DMS 273 (cell line): ENCODE measurements at regions not wholly inside any gene's neighbourhood (a gene's known extent, or its start where the extent isn't known, plus 50 kb on each side); places are given as distances from the start of the nearest gene placed in this dataset.

ENCODE experiments used
- DNase-seq: peaks from one replicate; lab custom pipeline; 2025; ENCODE audit not compliant: unreplicated experiment; lab: John Stamatoyannopoulos, UW

GRCh38 chr9:75609401-75609800 lies 281.1 kb upstream of the PCSK5 start:
- no peak for DNase-seq

DNA sequence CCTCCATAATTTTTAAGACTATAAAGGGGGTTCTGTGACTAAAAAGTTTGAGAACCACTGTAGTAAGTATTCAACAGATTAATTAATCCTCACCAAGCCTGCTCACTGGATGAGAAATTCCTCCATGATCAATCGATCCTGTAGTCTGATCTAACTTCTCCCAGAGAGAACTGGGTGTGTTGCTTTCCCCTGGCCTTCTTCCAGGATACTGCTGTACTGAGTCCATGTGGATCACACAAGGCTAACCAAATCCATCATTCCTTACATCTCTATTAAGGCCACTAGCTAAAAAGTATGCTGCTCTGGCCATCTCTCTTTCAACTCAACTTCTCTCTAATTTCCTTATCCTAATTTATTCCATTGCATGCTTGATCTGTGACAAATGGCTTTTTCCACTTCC lies 280.2 kb upstream of the PCSK5 start:
- DNase-seq: no peak

DNA sequence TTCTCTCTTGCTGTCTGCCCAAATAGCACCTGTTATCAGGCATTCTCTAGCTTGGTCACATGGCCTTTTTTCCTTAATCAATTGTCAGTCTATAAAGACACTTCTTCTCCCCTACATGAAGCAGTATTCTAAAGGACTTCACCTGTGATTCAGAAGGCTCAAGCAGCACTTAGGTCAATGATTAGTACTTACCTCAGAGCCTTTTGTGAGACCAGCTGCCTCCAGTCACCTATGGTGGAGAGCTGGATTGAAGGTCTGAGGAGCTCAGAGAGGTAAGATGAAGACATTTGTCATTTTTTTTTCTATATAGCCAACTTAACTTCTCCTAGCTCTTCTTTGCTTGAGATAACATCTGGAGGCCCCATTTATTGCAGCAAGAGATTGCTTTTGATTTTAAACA lies 278.3 kb upstream of the PCSK5 start:
- DNase-seq: no peak

GRCh38 chr9:75612754-75613153 lies 277.7 kb upstream of the PCSK5 start:
- DNase-seq: no peak

DNA sequence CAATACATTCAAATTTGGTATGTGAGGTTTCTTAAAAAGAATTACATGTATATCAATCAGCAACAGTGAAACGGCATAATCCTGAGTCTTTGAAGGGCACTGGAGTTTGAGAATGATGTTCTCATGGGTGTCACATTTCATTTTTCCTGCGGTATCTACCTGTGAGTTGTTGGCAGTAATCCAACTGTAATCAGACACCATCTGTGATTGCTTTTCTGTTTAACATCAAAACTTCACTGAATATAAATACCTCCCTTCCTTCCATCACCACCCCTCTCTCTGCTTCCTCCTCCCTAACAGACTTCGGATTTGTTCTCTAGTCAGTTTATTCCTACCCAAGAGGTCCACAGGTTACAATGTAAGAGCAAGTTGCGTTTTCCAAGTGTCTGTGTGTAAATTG lies 275.2 kb upstream of the PCSK5 start:
- DNase-seq: no peak

GRCh38 chr9:75616052-75616451 lies 274.4 kb upstream of the PCSK5 start:
- DNase-seq: no peak

DNA sequence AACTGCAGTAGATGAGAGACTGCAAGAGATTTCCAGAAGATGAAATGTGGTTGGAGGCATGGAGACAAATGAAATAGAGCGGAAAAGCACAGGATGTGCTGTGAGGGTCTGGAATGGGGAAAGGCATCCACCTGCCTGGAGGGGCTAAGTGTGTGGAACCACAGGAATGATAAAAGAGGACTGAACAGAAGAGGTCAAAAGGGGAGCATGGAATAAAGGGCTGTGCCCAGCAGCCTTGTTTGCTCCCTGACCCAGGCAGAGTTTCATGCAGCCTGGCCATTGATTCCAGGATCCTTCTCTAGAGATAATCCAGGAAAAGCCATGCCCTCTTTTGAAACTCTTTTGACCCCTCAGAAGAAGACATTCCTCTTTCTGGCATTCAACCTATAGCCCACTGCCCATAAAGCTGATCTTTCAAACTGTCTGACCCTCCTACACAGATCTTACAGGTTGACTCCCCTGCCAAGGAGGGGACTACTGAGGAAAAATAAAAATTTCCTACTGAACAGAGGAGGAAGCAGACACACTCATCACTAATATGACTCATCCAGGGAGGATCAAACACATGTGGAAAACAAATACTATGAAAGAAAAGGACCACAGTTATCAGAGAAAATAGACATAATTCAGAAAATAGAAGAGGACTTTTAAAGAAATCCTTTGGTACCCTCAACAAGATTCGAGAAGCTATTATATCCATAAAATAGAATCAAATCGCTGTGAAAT lies 273.5 kb upstream of the PCSK5 start:
- no peak for DNase-seq

DNA sequence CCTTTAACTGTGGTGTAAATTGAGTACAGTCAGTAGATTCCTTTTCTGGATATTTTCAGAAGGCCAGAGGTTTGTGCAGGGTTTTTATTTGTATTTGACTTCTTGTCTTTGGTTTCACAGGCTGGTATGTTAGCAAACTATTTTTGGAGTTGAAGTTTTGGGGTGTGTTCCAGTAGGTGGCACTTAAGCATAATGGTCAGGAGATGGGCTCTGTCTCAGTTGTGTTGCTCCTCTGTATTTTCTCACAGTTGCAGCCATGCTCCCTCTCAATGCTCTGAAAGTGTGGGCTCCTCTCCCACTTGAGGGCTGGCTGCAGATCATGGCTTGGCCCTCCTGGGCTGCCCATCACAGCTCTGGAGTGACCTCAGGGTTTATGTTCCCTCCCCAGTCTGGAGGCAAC lies 267.0 kb upstream of the PCSK5 start:
- no peak for DNase-seq

DNA sequence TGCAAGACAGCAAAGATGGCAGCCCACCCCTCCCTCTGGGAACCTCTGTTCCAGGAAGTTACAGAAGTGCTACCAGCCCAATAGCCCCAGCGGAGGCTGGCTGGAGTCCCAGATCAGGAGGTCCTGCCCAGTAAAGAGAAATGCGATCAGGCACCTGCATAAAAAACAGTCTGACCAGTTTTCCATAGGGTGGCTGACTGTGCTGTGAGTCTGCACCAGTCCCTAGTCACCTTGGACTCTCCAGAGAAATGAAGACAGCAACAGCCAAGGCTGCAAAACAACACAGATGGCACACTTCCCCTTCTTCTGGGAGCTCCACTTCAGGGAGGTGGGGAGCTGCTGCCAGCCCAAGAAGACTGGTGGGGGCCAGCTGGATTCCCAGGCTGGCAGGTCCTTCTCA lies 265.5 kb upstream of the PCSK5 start:
- no peak for DNase-seq

DNA sequence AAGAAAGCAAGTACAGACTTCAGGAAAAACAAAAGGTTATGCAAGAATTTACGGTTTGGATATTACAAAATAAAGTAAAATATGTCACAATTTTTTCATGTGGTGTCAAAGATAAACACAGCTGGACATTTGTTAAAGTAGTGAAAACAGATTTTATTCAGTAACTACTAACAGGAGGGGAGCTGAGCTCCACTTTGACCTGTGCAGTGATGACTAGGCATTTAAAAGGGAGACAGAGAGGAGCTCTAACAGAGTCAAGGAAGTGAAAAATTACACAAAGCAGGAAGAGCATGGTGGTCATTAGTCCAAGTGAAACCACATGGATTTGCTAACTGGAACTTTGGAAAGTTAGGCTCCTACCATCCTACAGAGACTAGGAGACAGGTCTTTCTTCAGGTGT lies 263.6 kb upstream of the PCSK5 start:
- DNase-seq: no peak

DNA sequence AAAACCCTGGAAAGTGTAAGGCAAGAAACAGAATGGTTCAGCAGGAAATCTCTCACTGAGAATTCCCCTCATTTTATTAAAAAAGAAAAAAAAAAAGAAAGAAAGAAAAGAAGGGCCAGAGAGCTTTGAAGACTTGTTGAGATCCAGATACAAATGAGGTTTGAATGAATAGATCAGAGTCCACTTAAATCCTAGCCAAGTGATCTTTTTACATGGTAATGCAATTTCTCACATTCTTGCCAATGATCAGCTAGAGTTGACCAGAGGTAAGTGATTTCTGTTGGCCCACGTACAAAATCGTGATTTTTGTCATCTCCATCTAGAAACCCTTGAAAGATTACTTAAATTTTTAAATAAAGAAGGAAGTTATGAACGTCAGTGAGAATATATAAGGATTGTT lies 261.5 kb upstream of the PCSK5 start:
- no peak for DNase-seq

DNA sequence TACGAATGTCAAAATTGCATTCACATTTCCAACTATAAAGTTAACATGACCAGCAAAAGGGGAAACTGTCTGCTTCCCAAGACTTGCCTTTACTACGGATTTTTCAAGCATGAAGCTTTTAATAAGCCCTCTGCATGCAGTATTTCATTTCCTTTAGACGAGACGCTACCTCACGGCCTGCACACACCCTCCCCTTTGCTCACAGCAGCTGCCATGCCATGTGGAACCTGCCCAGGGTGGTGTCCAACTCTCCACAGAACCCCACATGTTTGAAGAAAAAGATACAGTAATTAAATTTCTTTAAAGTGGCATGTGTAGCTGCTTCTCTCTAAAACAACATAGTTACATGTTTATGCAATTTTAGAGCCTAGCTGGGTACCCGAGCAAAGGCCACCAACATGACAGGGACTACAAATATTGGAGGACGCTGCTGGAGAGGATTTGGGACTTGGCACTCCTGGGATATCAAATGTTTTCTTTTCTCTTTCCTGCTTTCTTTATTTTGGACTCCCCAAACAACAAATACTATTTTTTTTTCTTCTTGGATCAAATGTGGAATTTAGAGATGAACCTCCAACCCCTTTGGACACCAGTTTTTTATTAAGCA lies 256.9 kb upstream of the PCSK5 start:
- DNase-seq: no peak

- DNase-seq: no peak
Measured at GRCh38 chr9:75636427-75637045, 253.9 kb upstream of the PCSK5 start.

GRCh38 chr9:75639971-75640610 lies 250.4 kb upstream of the PCSK5 start:
- no peak for DNase-seq

- no peak for DNase-seq
Measured at GRCh38 chr9:75642522-75642921, 248.0 kb upstream of the PCSK5 start.

DNA sequence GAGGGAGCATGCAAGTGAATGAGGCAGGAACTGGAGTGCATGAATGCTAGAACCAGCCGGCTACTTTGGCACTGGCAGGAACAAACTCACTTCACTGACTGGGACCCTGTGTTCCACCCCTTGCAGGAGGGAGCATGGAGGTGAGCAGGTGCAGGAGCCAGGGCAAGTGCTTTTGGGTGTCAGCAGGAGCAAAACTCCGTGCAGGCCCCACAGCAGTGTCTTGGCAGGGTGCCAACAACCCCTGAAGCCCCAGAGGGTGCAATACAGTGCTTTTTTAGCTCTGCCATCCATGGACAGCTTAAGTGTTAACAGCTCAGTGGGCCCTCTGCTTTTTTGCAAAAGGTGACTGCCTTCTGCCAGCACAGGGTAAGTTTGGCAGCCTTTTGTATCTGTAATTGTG lies 245.8 kb upstream of the PCSK5 start:
- DNase-seq: no peak

DNA sequence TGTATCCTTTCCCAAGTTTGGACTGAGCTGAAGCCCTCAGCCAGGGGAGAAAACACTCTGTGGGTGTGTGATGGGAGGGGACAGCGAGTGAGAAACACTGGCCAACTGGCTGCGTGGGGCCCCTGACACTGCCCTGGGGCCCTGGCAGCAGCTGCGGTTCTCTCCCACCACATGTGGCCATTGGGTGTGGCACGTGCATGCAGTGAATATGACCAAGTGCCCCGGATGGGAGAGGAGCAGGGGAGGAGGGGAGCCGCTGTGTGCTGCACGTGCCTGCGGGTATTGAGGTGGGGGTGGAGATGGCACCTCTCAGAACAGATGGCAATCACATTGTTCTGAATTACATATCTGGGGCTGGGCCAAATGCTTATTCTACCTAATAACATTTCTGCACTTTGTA lies 242.4 kb upstream of the PCSK5 start:
- DNase-seq: no peak

DNA sequence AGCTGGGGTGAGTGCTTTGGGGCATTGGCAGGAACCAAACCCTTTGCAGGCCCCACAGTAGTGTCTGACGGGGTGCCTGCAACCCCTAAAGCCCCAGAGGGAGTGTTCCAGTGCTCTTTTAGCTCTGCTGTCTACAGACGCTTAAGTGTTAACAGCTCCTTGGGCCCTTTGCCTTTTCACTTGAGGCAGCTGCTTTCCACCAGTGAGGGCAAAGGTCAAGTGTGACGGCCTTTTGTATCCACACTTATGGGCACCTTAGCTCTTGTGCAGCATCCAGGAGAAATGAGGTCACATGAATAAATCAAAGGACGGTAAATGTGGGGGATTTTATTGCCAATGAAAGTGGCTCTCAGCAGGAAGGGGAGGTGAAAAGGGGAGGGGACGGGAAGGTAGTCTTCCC lies 241.4 kb upstream of the PCSK5 start:
- DNase-seq: no peak

GRCh38 chr9:75651709-75652108 lies 238.8 kb upstream of the PCSK5 start:
- DNase-seq: no peak

- no peak for DNase-seq
Measured at GRCh38 chr9:75653335-75653734, 237.1 kb upstream of the PCSK5 start.

DNA sequence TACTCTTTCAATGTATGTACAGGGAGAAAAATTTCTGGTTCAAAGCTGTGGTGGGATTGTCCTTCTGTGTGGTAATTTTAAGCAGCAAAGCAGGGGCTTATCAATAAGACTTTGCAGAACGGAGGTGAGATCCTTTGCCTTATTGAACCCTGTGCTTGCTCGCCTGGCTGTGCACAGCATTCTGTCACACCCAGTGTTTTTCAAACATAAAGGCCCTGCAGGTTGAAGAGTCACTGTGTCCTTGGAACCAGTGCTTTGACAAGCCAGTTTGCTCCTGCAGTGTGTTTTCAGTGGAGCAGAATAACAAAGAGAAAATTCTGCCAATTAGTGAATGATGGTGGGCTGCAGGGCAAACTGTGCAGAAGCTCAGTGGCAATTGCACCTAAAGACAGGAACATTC lies 236.7 kb upstream of the PCSK5 start:
- no peak for DNase-seq

GRCh38 chr9:75657015-75657414 lies 233.5 kb upstream of the PCSK5 start:
- DNase-seq: no peak
